ENCODE measurements at regions not wholly inside any gene's neighbourhood (a gene's known extent, or its start where the extent isn't known, plus 50 kb on each side); places are given as distances from the start of the nearest gene placed in this dataset.

GRCh38 chr15:81752974-81753373, 292.8 kb downstream of the MEX3B start:
- TF ChIP-seq CTCF (conservative IDR thresholded peaks at IDR 0.05) (peak; percentile 19; the same call in 1 of the 2 replicates), ZFX (IDR thresholded peaks at IDR 0.05) (no peak)

All from C4-2B (cell line).